ENCODE measurements at regions not wholly inside any gene's neighbourhood (a gene's known extent, or its start where the extent isn't known, plus 50 kb on each side); places are given as distances from the start of the nearest gene placed in this dataset.
"Not testable (repeated sequence)": the region's sequence is repeated elsewhere in the genome, so short reads cannot be mapped to it uniquely, and the experiment has no call there.

DNA sequence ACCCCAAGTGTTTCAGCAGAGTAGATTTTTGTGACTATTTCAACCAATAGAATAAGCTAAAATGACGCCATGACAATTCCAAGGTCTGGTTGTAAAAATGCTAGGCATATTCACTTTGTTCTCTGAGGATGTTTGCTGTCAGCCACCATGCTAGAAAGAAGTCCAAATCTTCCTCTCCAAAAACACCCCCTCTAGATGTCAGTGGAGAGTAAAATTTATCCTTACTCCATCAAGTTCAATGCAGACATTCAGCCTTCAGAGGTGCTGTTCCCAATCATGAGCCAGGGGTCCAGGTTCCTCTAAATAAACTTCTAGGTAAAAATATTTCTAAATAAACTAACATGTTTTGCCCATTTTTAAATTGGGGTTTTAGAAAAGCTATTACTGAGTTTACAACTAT is 395.4 kb upstream of the ADAMTS5 start:
- no peaks in the 10 kb centered on the region for H3K36me3 Mint-ChIP-seq
- intact Hi-C loops (cut with micrococcal nuclease), result no loop called here
- H3K9me3 ChIP-seq (ENCODE audit: control insufficient read depth in 1 of 2, low read length in 2 of 2), result peaks cover 0 to 10% of the 10 kb centered on the region in 2 donors
- H3K27ac Mint-ChIP-seq, result no peak overlapping the region
- no peak overlapping the region for H3K4me3 ChIP-seq (ENCODE audit: low read length in 2 of 2)
- peaks cover 0 to 7% (median 1%) of the 10 kb centered on the region in 8 donors for H3K9me3 Mint-ChIP-seq
- no peak overlapping the region for H3K27ac ChIP-seq (ENCODE audit: low read depth, low read length)
- H3K27me3 ChIP-seq (ENCODE audit: insufficient read depth, low read length), result no peaks in the 10 kb centered on the region
- H3K4me3 Mint-ChIP-seq, result no peak overlapping the region
- no peaks in the 10 kb centered on the region for H3K4me1 Mint-ChIP-seq
- CTCF ChIA-PET (ENCODE audit: partially characterized antibody), result no interaction called here
- H3K36me3 ChIP-seq (ENCODE audit: insufficient read depth, low read length), result no peaks in the 10 kb centered on the region
- no peak for DNase-seq
- POLR2A ChIA-PET (ENCODE audit: partially characterized antibody), result no interaction called here
- no peaks in the 10 kb centered on the region for H3K4me1 ChIP-seq (ENCODE audit: insufficient read depth, low read length)
- H3K27me3 Mint-ChIP-seq, result no peaks in the 10 kb centered on the region

- POLR2A ChIA-PET (ENCODE audit: partially characterized antibody), result no interaction called here
- H3K36me3 ChIP-seq (ENCODE audit: insufficient read depth, low read length), result no peaks in the 10 kb centered on the region
- Mint-ChIP-seq H3K4me3 (no peak overlapping the region), H3K4me1 (no peaks in the 10 kb centered on the region), H3K27me3 (no peaks in the 10 kb centered on the region), H3K9me3 (peaks cover 0 to 7% (median 0%) of the 10 kb centered on the region in 8 donors), H3K36me3 (no peaks in the 10 kb centered on the region), H3K27ac (no peak overlapping the region)
- CTCF ChIA-PET (ENCODE audit: partially characterized antibody), result no interaction called here
- H3K27me3 ChIP-seq (ENCODE audit: insufficient read depth, low read length), result no peaks in the 10 kb centered on the region
- H3K9me3 ChIP-seq (ENCODE audit: control insufficient read depth in 1 of 2, low read length in 2 of 2), result no peaks in the 10 kb centered on the region
- DNase-seq, result no peak
- intact Hi-C loops (cut with micrococcal nuclease), result no loop called here
- no peak overlapping the region for H3K27ac ChIP-seq (ENCODE audit: low read depth, low read length)
- no peak overlapping the region for H3K4me3 ChIP-seq (ENCODE audit: low read length in 2 of 2)
- H3K4me1 ChIP-seq (ENCODE audit: insufficient read depth, low read length), result no peaks in the 10 kb centered on the region
Observed at GRCh38 chr21:27359141-27359540, 392.3 kb upstream of the ADAMTS5 start.

DNA sequence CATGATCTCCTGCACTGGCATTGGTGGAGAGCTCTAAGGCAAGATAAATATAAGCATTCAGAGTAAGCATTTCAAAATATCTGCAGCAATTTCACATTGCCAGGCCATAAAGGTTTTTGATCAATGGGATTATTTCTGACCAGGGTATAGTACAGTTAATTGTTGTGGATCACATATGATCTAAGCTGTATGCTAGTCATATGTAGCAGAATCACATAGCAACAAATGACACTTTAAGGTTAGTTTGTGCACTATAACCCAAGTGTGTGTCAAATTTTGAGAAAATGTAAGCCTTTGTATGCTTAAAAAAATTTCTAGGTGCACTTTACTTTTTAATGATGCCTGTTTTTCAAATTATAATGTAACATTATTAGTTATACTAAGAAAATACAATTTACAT is 386.0 kb upstream of the ADAMTS5 start:
- Histone ChIP-seq H3K4me1 (ENCODE audit: insufficient read depth, low read length) (no peaks in the 10 kb centered on the region), H3K9me3 (ENCODE audit: control insufficient read depth in 1 of 2, low read length in 2 of 2) (no peaks in the 10 kb centered on the region), H3K36me3 (ENCODE audit: insufficient read depth, low read length) (no peaks in the 10 kb centered on the region), H3K27me3 (ENCODE audit: insufficient read depth, low read length) (no peaks in the 10 kb centered on the region), H3K27ac (ENCODE audit: low read depth, low read length) (no peak overlapping the region), H3K4me3 (ENCODE audit: low read length in 2 of 2) (no peak overlapping the region)
- POLR2A ChIA-PET (ENCODE audit: partially characterized antibody), result no interaction called here
- CTCF ChIA-PET (ENCODE audit: partially characterized antibody), result no interaction called here
- DNase-seq, result no peak
- Mint-ChIP-seq H3K27me3 (no peaks in the 10 kb centered on the region), H3K9me3 (peaks cover 0 to 11% (median 0%) of the 10 kb centered on the region in 8 donors), H3K4me1 (no peaks in the 10 kb centered on the region), H3K27ac (no peak overlapping the region), H3K36me3 (no peaks in the 10 kb centered on the region), H3K4me3 (no peak overlapping the region)
- intact Hi-C loops (cut with micrococcal nuclease), result no loop called here

- POLR2A ChIA-PET (ENCODE audit: partially characterized antibody), result no interaction called here
- CTCF ChIA-PET (ENCODE audit: partially characterized antibody), result no interaction called here
- no peak for DNase-seq
- Mint-ChIP-seq H3K27me3 (no peaks in the 10 kb centered on the region), H3K27ac (no peak overlapping the region), H3K4me1 (no peaks in the 10 kb centered on the region), H3K36me3 (no peaks in the 10 kb centered on the region), H3K4me3 (no peak overlapping the region), H3K9me3 (peaks cover 0 to 8% (median 0%) of the 10 kb centered on the region in 8 donors)
- Histone ChIP-seq H3K4me3 (ENCODE audit: low read length in 2 of 2) (no peak overlapping the region), H3K27ac (ENCODE audit: low read depth, low read length) (no peak overlapping the region), H3K27me3 (ENCODE audit: insufficient read depth, low read length) (no peaks in the 10 kb centered on the region), H3K4me1 (ENCODE audit: insufficient read depth, low read length) (no peaks in the 10 kb centered on the region), H3K9me3 (ENCODE audit: control insufficient read depth in 1 of 2, low read length in 2 of 2) (no peaks in the 10 kb centered on the region), H3K36me3 (ENCODE audit: insufficient read depth, low read length) (no peaks in the 10 kb centered on the region)
- intact Hi-C loops (cut with micrococcal nuclease), result no loop called here
Observed at GRCh38 chr21:27346041-27346448, 379.2 kb upstream of the ADAMTS5 start.

- Mint-ChIP-seq H3K9me3 (peaks cover 0 to 7% (median 3%) of the 10 kb centered on the region in 8 donors), H3K4me1 (no peaks in the 10 kb centered on the region), H3K36me3 (no peaks in the 10 kb centered on the region), H3K27me3 (no peaks in the 10 kb centered on the region), H3K27ac (no peak overlapping the region), H3K4me3 (no peak overlapping the region)
- no peaks in the 10 kb centered on the region for H3K4me1 ChIP-seq (ENCODE audit: insufficient read depth, low read length)
- no peaks in the 10 kb centered on the region for H3K27me3 ChIP-seq (ENCODE audit: insufficient read depth, low read length)
- H3K27ac ChIP-seq (ENCODE audit: low read depth, low read length), result no peak overlapping the region
- no peaks in the 10 kb centered on the region for H3K9me3 ChIP-seq (ENCODE audit: control insufficient read depth in 1 of 2, low read length in 2 of 2)
- H3K4me3 ChIP-seq (ENCODE audit: low read length in 2 of 2), result no peak overlapping the region
- no peak for DNase-seq
- ChIA-PET CTCF (ENCODE audit: partially characterized antibody) (no interaction called here), POLR2A (ENCODE audit: partially characterized antibody) (no interaction called here)
- intact Hi-C loops (cut with micrococcal nuclease), result no loop called here
- H3K36me3 ChIP-seq (ENCODE audit: insufficient read depth, low read length), result no peaks in the 10 kb centered on the region
Observed at GRCh38 chr21:27339902-27340301, 373.0 kb upstream of the ADAMTS5 start.

DNA sequence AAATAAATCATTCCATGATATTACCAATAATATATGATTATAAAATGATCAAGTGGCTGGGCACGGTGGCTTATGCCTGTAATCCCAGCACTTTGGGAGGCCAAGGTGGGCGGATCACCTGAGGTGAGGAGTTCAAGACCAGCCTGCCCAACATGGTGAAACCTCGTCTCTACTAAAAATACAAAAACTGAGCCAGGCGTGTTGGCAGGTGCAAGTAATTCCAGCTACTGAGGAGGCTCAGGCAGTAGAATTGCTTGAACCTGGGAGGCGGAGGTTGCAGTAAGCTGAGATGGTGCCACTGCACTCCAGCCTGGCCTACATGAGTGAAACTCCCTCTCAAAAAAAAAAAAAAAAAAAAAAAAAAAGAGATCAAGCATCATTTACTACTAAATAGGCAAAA is 371.1 kb upstream of the ADAMTS5 start:
- H3K4me1 ChIP-seq (ENCODE audit: insufficient read depth, low read length); H3K27me3 ChIP-seq (ENCODE audit: insufficient read depth, low read length); H3K27ac Mint-ChIP-seq; intact Hi-C loops (cut with micrococcal nuclease); H3K36me3 Mint-ChIP-seq; H3K27me3 Mint-ChIP-seq; H3K36me3 ChIP-seq (ENCODE audit: insufficient read depth, low read length); CTCF ChIA-PET (ENCODE audit: partially characterized antibody); H3K4me1 Mint-ChIP-seq; H3K4me3 Mint-ChIP-seq; POLR2A ChIA-PET (ENCODE audit: partially characterized antibody); DNase-seq; H3K4me3 ChIP-seq (ENCODE audit: low read length in 2 of 2); H3K27ac ChIP-seq (ENCODE audit: low read depth, low read length); H3K9me3 ChIP-seq (ENCODE audit: control insufficient read depth in 1 of 2, low read length in 2 of 2): not testable (repeated sequence)
- H3K9me3 Mint-ChIP-seq, result peaks cover 0 to 10% (median 3%) of the 10 kb centered on the region in 8 donors

GRCh38 chr21:27333096-27333495 is 366.2 kb upstream of the ADAMTS5 start:
- ChIA-PET POLR2A (ENCODE audit: partially characterized antibody) (no interaction called here), CTCF (ENCODE audit: partially characterized antibody) (no interaction called here)
- no peak overlapping the region for H3K4me3 ChIP-seq (ENCODE audit: low read length in 2 of 2)
- Mint-ChIP-seq H3K4me1 (no peaks in the 10 kb centered on the region), H3K9me3 (peaks cover 0 to 21% (median 7%) of the 10 kb centered on the region in 8 donors), H3K36me3 (no peaks in the 10 kb centered on the region), H3K4me3 (no peak overlapping the region), H3K27ac (no peak overlapping the region), H3K27me3 (no peaks in the 10 kb centered on the region)
- H3K36me3 ChIP-seq (ENCODE audit: insufficient read depth, low read length), result no peaks in the 10 kb centered on the region
- intact Hi-C loops (cut with micrococcal nuclease), result no loop called here
- H3K27me3 ChIP-seq (ENCODE audit: insufficient read depth, low read length), result no peaks in the 10 kb centered on the region
- H3K27ac ChIP-seq (ENCODE audit: low read depth, low read length), result no peak overlapping the region
- DNase-seq, result no peak
- no peaks in the 10 kb centered on the region for H3K9me3 ChIP-seq (ENCODE audit: control insufficient read depth in 1 of 2, low read length in 2 of 2)
- H3K4me1 ChIP-seq (ENCODE audit: insufficient read depth, low read length), result no peaks in the 10 kb centered on the region

- Mint-ChIP-seq H3K9me3 (peaks cover 0 to 14% (median 8%) of the 10 kb centered on the region in 8 donors), H3K4me3 (no peak overlapping the region), H3K27ac (no peak overlapping the region), H3K4me1 (no peaks in the 10 kb centered on the region), H3K27me3 (no peaks in the 10 kb centered on the region), H3K36me3 (no peaks in the 10 kb centered on the region)
- POLR2A ChIA-PET (ENCODE audit: partially characterized antibody), result no interaction called here
- no peaks in the 10 kb centered on the region for H3K4me1 ChIP-seq (ENCODE audit: insufficient read depth, low read length)
- CTCF ChIA-PET (ENCODE audit: partially characterized antibody), result no interaction called here
- no peaks in the 10 kb centered on the region for H3K9me3 ChIP-seq (ENCODE audit: control insufficient read depth in 1 of 2, low read length in 2 of 2)
- H3K27me3 ChIP-seq (ENCODE audit: insufficient read depth, low read length), result no peaks in the 10 kb centered on the region
- intact Hi-C loops (cut with micrococcal nuclease), result no loop called here
- H3K27ac ChIP-seq (ENCODE audit: low read depth, low read length), result no peak overlapping the region
- no peak for DNase-seq
- H3K36me3 ChIP-seq (ENCODE audit: insufficient read depth, low read length), result no peaks in the 10 kb centered on the region
- H3K4me3 ChIP-seq (ENCODE audit: low read length in 2 of 2), result no peak overlapping the region
Observed at GRCh38 chr21:27329255-27329851, 362.5 kb upstream of the ADAMTS5 start.

Measured in CD4-positive, alpha-beta memory T cell (primary cell).